ENCODE measurements at regions not wholly inside any gene's neighbourhood (a gene's known extent, or its start where the extent isn't known, plus 50 kb on each side); places are given as distances from the start of the nearest gene placed in this dataset.
"Not testable (repeated sequence)": the region's sequence is repeated elsewhere in the genome, so short reads cannot be mapped to it uniquely, and the experiment has no call there.

- Mint-ChIP-seq H3K27ac (ENCODE audit: low read depth) (no peak overlapping the region), H3K27me3 (no peaks in the 10 kb centered on the region), H3K4me1 (no peaks in the 10 kb centered on the region), H3K9me3 (no peaks in the 10 kb centered on the region), H3K4me3 (no peak overlapping the region), H3K36me3 (ENCODE audit: insufficient read depth) (no peaks in the 10 kb centered on the region)
- no peak for ATAC-seq (replicated peaks; ENCODE audit: extremely low read depth, poor library complexity, severe bottlenecking)
- DNase-seq (ENCODE audit: low spot score in 2 of 2) = no peak
These were observed 155.6 kb upstream of the SEMA6A start for GRCh38 chr5:116730185-116730584.

- H3K27ac Mint-ChIP-seq (ENCODE audit: low read depth) = no peak overlapping the region
- DNase-seq (ENCODE audit: low spot score in 2 of 2) (no peak), ATAC-seq (replicated peaks; ENCODE audit: extremely low read depth, poor library complexity, severe bottlenecking) (no peak)
- no peak overlapping the region for H3K4me3 Mint-ChIP-seq
- H3K4me1 Mint-ChIP-seq = no peaks in the 10 kb centered on the region
- no peaks in the 10 kb centered on the region for H3K9me3 Mint-ChIP-seq
- H3K36me3 Mint-ChIP-seq (ENCODE audit: insufficient read depth) = no peaks in the 10 kb centered on the region
- no peaks in the 10 kb centered on the region for H3K27me3 Mint-ChIP-seq
These were observed 152.6 kb upstream of the SEMA6A start for GRCh38 chr5:116727248-116727647.

- DNase-seq (ENCODE audit: low spot score in 2 of 2); H3K36me3 Mint-ChIP-seq (ENCODE audit: insufficient read depth); H3K27me3 Mint-ChIP-seq; H3K27ac Mint-ChIP-seq (ENCODE audit: low read depth); H3K4me1 Mint-ChIP-seq; H3K4me3 Mint-ChIP-seq; H3K9me3 Mint-ChIP-seq; ATAC-seq (replicated peaks; ENCODE audit: extremely low read depth, poor library complexity, severe bottlenecking): not testable (repeated sequence)
These were observed 151.6 kb upstream of the SEMA6A start for GRCh38 chr5:116726180-116726579.

GRCh38 chr5:116724971-116725370, 150.3 kb upstream of the SEMA6A start:
- Mint-ChIP-seq H3K4me1 (no peaks in the 10 kb centered on the region), H3K27me3 (no peaks in the 10 kb centered on the region), H3K4me3 (no peak overlapping the region), H3K36me3 (ENCODE audit: insufficient read depth) (no peaks in the 10 kb centered on the region), H3K9me3 (no peaks in the 10 kb centered on the region), H3K27ac (ENCODE audit: low read depth) (no peak overlapping the region)
- DNase-seq (ENCODE audit: low spot score in 2 of 2) (no peak), ATAC-seq (replicated peaks; ENCODE audit: extremely low read depth, poor library complexity, severe bottlenecking) (no peak)

- no peak overlapping the region for H3K4me3 Mint-ChIP-seq
- ATAC-seq (replicated peaks; ENCODE audit: extremely low read depth, poor library complexity, severe bottlenecking) (no peak), DNase-seq (ENCODE audit: low spot score in 2 of 2) (no peak)
- no peaks in the 10 kb centered on the region for H3K4me1 Mint-ChIP-seq
- H3K27me3 Mint-ChIP-seq = peaks cover 10% of the 10 kb centered on the region
- H3K27ac Mint-ChIP-seq (ENCODE audit: low read depth) = no peak overlapping the region
- no peaks in the 10 kb centered on the region for H3K36me3 Mint-ChIP-seq (ENCODE audit: insufficient read depth)
- no peaks in the 10 kb centered on the region for H3K9me3 Mint-ChIP-seq
These were observed 148.0 kb upstream of the SEMA6A start for GRCh38 chr5:116722651-116723050.

GRCh38 chr5:116719106-116719505, 144.5 kb upstream of the SEMA6A start:
- no peak overlapping the region for H3K4me3 Mint-ChIP-seq
- H3K27ac Mint-ChIP-seq (ENCODE audit: low read depth) = no peak overlapping the region
- H3K9me3 Mint-ChIP-seq = no peaks in the 10 kb centered on the region
- ATAC-seq (replicated peaks; ENCODE audit: extremely low read depth, poor library complexity, severe bottlenecking) (no peak), DNase-seq (ENCODE audit: low spot score in 2 of 2) (no peak)
- no peaks in the 10 kb centered on the region for H3K4me1 Mint-ChIP-seq
- no peaks in the 10 kb centered on the region for H3K36me3 Mint-ChIP-seq (ENCODE audit: insufficient read depth)
- H3K27me3 Mint-ChIP-seq = peaks cover 10% of the 10 kb centered on the region

GRCh38 chr5:116718317-116718716, 143.7 kb upstream of the SEMA6A start:
- no peaks in the 10 kb centered on the region for H3K4me1 Mint-ChIP-seq
- H3K36me3 Mint-ChIP-seq (ENCODE audit: insufficient read depth) = no peaks in the 10 kb centered on the region
- peaks cover 10% of the 10 kb centered on the region for H3K27me3 Mint-ChIP-seq
- no peak overlapping the region for H3K4me3 Mint-ChIP-seq
- no peak for DNase-seq (ENCODE audit: low spot score in 2 of 2)
- no peaks in the 10 kb centered on the region for H3K9me3 Mint-ChIP-seq
- no peak for ATAC-seq (replicated peaks; ENCODE audit: extremely low read depth, poor library complexity, severe bottlenecking)
- no peak overlapping the region for H3K27ac Mint-ChIP-seq (ENCODE audit: low read depth)

GRCh38 chr5:116709082-116709481, 134.5 kb upstream of the SEMA6A start:
- no peak for ATAC-seq (replicated peaks; ENCODE audit: extremely low read depth, poor library complexity, severe bottlenecking)
- Mint-ChIP-seq H3K27me3 (no peaks in the 10 kb centered on the region), H3K4me3 (no peak overlapping the region), H3K36me3 (ENCODE audit: insufficient read depth) (no peaks in the 10 kb centered on the region), H3K27ac (ENCODE audit: low read depth) (no peak overlapping the region), H3K4me1 (no peaks in the 10 kb centered on the region), H3K9me3 (no peaks in the 10 kb centered on the region)
- DNase-seq (ENCODE audit: low spot score in 2 of 2) = no peak

GRCh38 chr5:116705121-116705519, 130.5 kb upstream of the SEMA6A start:
- H3K27ac Mint-ChIP-seq (ENCODE audit: low read depth); H3K9me3 Mint-ChIP-seq; H3K4me3 Mint-ChIP-seq; H3K27me3 Mint-ChIP-seq; ATAC-seq (replicated peaks; ENCODE audit: extremely low read depth, poor library complexity, severe bottlenecking); DNase-seq (ENCODE audit: low spot score in 2 of 2); H3K4me1 Mint-ChIP-seq; H3K36me3 Mint-ChIP-seq (ENCODE audit: insufficient read depth): not testable (repeated sequence)

- Mint-ChIP-seq H3K4me3 (no peak overlapping the region), H3K9me3 (peaks cover 4% of the 10 kb centered on the region), H3K4me1 (no peaks in the 10 kb centered on the region), H3K27ac (ENCODE audit: low read depth) (no peak overlapping the region), H3K36me3 (ENCODE audit: insufficient read depth) (no peaks in the 10 kb centered on the region), H3K27me3 (no peaks in the 10 kb centered on the region)
- DNase-seq (ENCODE audit: low spot score in 2 of 2) (no peak), ATAC-seq (replicated peaks; ENCODE audit: extremely low read depth, poor library complexity, severe bottlenecking) (no peak)
These were observed 129.3 kb upstream of the SEMA6A start for GRCh38 chr5:116703941-116704340.

GRCh38 chr5:116703328-116703727, 128.7 kb upstream of the SEMA6A start:
- Mint-ChIP-seq H3K9me3 (peaks cover 4% of the 10 kb centered on the region), H3K4me3 (no peak overlapping the region), H3K27ac (ENCODE audit: low read depth) (no peak overlapping the region), H3K27me3 (no peaks in the 10 kb centered on the region), H3K4me1 (no peaks in the 10 kb centered on the region), H3K36me3 (ENCODE audit: insufficient read depth) (no peaks in the 10 kb centered on the region)
- DNase-seq (ENCODE audit: low spot score in 2 of 2) = no peak
- no peak for ATAC-seq (replicated peaks; ENCODE audit: extremely low read depth, poor library complexity, severe bottlenecking)

GRCh38 chr5:116702776-116703175, 128.2 kb upstream of the SEMA6A start:
- H3K4me3 Mint-ChIP-seq = no peak overlapping the region
- no peak for DNase-seq (ENCODE audit: low spot score in 2 of 2)
- peaks cover 4% of the 10 kb centered on the region for H3K9me3 Mint-ChIP-seq
- no peak for ATAC-seq (replicated peaks; ENCODE audit: extremely low read depth, poor library complexity, severe bottlenecking)
- H3K36me3 Mint-ChIP-seq (ENCODE audit: insufficient read depth) = no peaks in the 10 kb centered on the region
- no peak overlapping the region for H3K27ac Mint-ChIP-seq (ENCODE audit: low read depth)
- no peaks in the 10 kb centered on the region for H3K4me1 Mint-ChIP-seq
- no peaks in the 10 kb centered on the region for H3K27me3 Mint-ChIP-seq

- H3K27me3 Mint-ChIP-seq = no peaks in the 10 kb centered on the region
- ATAC-seq (replicated peaks; ENCODE audit: extremely low read depth, poor library complexity, severe bottlenecking) = no peak
- no peak for DNase-seq (ENCODE audit: low spot score in 2 of 2)
- no peak overlapping the region for H3K4me3 Mint-ChIP-seq
- no peak overlapping the region for H3K27ac Mint-ChIP-seq (ENCODE audit: low read depth)
- H3K4me1 Mint-ChIP-seq = no peaks in the 10 kb centered on the region
- H3K9me3 Mint-ChIP-seq = peaks cover 4% of the 10 kb centered on the region
- no peaks in the 10 kb centered on the region for H3K36me3 Mint-ChIP-seq (ENCODE audit: insufficient read depth)
These were observed 124.7 kb upstream of the SEMA6A start for GRCh38 chr5:116699332-116699731.

- peaks cover under 1% of the 10 kb centered on the region for H3K9me3 Mint-ChIP-seq
- H3K4me3 Mint-ChIP-seq = no peak overlapping the region
- DNase-seq (ENCODE audit: low spot score in 2 of 2) (no peak), ATAC-seq (replicated peaks; ENCODE audit: extremely low read depth, poor library complexity, severe bottlenecking) (no peak)
- H3K27me3 Mint-ChIP-seq = no peaks in the 10 kb centered on the region
- no peak overlapping the region for H3K27ac Mint-ChIP-seq (ENCODE audit: low read depth)
- H3K36me3 Mint-ChIP-seq (ENCODE audit: insufficient read depth) = no peaks in the 10 kb centered on the region
- no peaks in the 10 kb centered on the region for H3K4me1 Mint-ChIP-seq
These were observed 121.7 kb upstream of the SEMA6A start for GRCh38 chr5:116696366-116696765.
